Upper lobe of left lung (tissue), 6 donors: ENCODE measurements at regions not wholly inside any gene's neighbourhood (a gene's known extent, or its start where the extent isn't known, plus 50 kb on each side); places are given as distances from the start of the nearest gene placed in this dataset.

Experiments used
- ATAC-seq, 2 donors: fragments of 200-7000 bp; cut with Tn5 transposase; one replicate each; pipeline ENCODE4 v1.9.1; 2022; ENCODE audit warnings: mild to moderate bottlenecking in 2 of 2, moderate library complexity in 2 of 2; ENCODE audit not compliant: low FRiP score in 2 of 2
- DNase-seq, 2 donors: peaks; one replicate each; pipeline ENCODE4 v3.0.0-alpha.2; 2019 to 2020
- H3K27ac ChIP-seq, 4 donors: fragments of 200-600 bp; sonication (generic); one replicate each; pipeline ENCODE4 v1.5.1; 2016 to 2019
- H3K27me3 ChIP-seq, 4 donors: fragments of 200-600 bp; sonication (generic); one replicate each; pipeline ENCODE4 v1.5.1; 2017 to 2019
- H3K36me3 ChIP-seq, 4 donors: fragments of 200-600 bp; sonication (generic); one replicate each; pipeline ENCODE4 v1.5.1; 2016 to 2019
- H3K4me1 ChIP-seq, 4 donors: fragments of 200-600 bp; sonication (generic); one replicate each; pipeline ENCODE4 v1.5.1; 2018 to 2019
- H3K4me3 ChIP-seq, 4 donors: fragments of 200-600 bp; sonication (generic); one replicate each; pipeline ENCODE4 v1.5.1; 2017 to 2019; ENCODE audit warnings: mild to moderate bottlenecking in 2 of 4, moderate library complexity in 1 of 4
- H3K9me3 ChIP-seq, 4 donors: fragments of 200-600 bp; sonication (generic); one replicate each; pipeline ENCODE4 v1.5.1; 2018 to 2019
- EP300 ChIP-seq, 4 donors: sonication (generic); formaldehyde crosslinking; IDR thresholded peaks; one replicate each; pipeline ENCODE4 v1.5.1; 2017; ENCODE audit warnings: antibody characterized with exemption in 4 of 4, control low read depth in 2 of 4
- POLR2A ChIP-seq, 4 donors: fragments of 450-650 bp; IDR thresholded peaks; one replicate each; pipeline ENCODE4 v1.5.1; 2016 to 2017; ENCODE audit warnings: antibody characterized with exemption in 4 of 4, mild to moderate bottlenecking in 2 of 4
- POLR2AphosphoS5 ChIP-seq, 2 donors: sonication (generic); formaldehyde crosslinking; IDR thresholded peaks; one replicate each; pipeline ENCODE4 v1.5.1; 2017; ENCODE audit warnings: antibody characterized with exemption in 2 of 2
- WGBS, 2 donors: methylation state at CpG; one replicate each; pipeline ENCODE4 v1.1.5; 2017 to 2018; 5-methylcytosine and 5-hydroxymethylcytosine counted together
- TF ChIP-seq, protein P1 (sequence below), 6 experiments: fragments of 450-650 bp in 4 of 6; fragments of 200-600 bp in 2 of 6; sonication (generic) in 2 of 6; IDR thresholded peaks; one replicate each; pipeline ENCODE4 v1.5.1; 2016 to 2019; ENCODE audit warnings: antibody characterized with exemption in 6 of 6
- donor health status: DM: no; HTN: no; CAD: no; lungs with moderate emphysema.
- donor health status: DM: no; HTN: yes; CAD: no; lungs with severe emphysema.

DNA sequence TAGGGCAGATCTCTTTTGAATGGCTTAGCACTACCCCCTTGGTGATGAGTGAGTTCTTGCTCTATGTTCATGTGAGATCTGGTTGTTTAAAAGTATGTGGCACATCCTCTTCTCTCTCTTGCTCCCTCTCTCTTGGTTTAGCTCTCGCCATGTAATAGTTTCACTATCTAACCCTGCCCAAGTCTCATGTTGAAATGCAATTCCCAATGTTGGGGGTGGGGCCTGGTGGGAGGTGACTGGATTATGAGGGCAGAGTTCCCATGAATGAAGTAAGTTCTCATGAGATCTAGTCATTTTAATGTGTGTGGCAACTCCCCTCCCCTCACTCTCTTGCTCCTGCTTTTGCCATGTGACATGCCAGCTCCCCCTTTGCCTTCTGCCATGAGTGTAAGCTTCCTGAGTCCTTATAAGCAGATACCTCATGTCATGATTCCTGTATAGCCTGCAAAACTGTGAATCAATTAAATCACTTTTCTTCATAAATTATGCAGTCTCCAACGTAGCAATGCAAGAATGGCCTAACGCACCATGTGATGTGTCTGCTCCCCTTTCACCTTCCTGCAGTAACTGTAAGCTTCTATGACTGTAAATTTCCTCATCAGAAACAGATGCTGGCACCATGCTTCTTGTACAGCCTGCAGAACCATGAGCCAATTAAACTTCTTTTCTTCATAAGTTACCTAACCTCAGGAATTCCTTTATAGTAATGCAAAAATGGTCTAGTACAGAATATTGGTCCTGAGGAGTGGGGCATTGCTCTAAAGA lies 74.8 kb upstream of the KCNH8 start:
- peak in 1 of 2 donors; percentile 43 for ATAC-seq
- H3K27ac ChIP-seq: no peak overlapping the region
- DNase-seq: no peak
- no peak for TF ChIP-seq EP300 (IDR thresholded peaks at IDR 0.05)
- TF ChIP-seq POLR2AphosphoS5 (IDR thresholded peaks at IDR 0.05): no peak
- TF ChIP-seq, protein P1, sequence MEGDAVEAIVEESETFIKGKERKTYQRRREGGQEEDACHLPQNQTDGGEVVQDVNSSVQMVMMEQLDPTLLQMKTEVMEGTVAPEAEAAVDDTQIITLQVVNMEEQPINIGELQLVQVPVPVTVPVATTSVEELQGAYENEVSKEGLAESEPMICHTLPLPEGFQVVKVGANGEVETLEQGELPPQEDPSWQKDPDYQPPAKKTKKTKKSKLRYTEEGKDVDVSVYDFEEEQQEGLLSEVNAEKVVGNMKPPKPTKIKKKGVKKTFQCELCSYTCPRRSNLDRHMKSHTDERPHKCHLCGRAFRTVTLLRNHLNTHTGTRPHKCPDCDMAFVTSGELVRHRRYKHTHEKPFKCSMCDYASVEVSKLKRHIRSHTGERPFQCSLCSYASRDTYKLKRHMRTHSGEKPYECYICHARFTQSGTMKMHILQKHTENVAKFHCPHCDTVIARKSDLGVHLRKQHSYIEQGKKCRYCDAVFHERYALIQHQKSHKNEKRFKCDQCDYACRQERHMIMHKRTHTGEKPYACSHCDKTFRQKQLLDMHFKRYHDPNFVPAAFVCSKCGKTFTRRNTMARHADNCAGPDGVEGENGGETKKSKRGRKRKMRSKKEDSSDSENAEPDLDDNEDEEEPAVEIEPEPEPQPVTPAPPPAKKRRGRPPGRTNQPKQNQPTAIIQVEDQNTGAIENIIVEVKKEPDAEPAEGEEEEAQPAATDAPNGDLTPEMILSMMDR (IDR thresholded peaks at IDR 0.05): no peak
- no peak for TF ChIP-seq POLR2A (IDR thresholded peaks at IDR 0.05)
- no peak overlapping the region for H3K4me3 ChIP-seq
- no peaks in the 10 kb centered on the region for H3K36me3 ChIP-seq
- H3K27me3 ChIP-seq: no peaks in the 10 kb centered on the region
- H3K9me3 ChIP-seq: no peaks in the 10 kb centered on the region
- 77 to 85% methylated on average over 3 of the region's 3 CpGs for WGBS, 2 donors
- H3K4me1 ChIP-seq: no peaks in the 10 kb centered on the region

- Histone ChIP-seq H3K36me3 (no peaks in the 10 kb centered on the region), H3K9me3 (no peaks in the 10 kb centered on the region), H3K27me3 (no peaks in the 10 kb centered on the region), H3K27ac (no peak overlapping the region), H3K4me3 (no peak overlapping the region), H3K4me1 (no peaks in the 10 kb centered on the region)
- ATAC-seq (no peak), DNase-seq (no peak)
- TF ChIP-seq POLR2AphosphoS5 (IDR thresholded peaks at IDR 0.05): no peak
- TF ChIP-seq, protein P1 (IDR thresholded peaks at IDR 0.05): no peak
- no peak for TF ChIP-seq POLR2A (IDR thresholded peaks at IDR 0.05)
- no peak for TF ChIP-seq EP300 (IDR thresholded peaks at IDR 0.05)
- WGBS, 2 donors: 94 to 97% methylated on average over 1 of the region's 1 CpG
These were observed 78.0 kb upstream of the KCNH8 start for GRCh38 chr3:19070325-19070724.

DNA sequence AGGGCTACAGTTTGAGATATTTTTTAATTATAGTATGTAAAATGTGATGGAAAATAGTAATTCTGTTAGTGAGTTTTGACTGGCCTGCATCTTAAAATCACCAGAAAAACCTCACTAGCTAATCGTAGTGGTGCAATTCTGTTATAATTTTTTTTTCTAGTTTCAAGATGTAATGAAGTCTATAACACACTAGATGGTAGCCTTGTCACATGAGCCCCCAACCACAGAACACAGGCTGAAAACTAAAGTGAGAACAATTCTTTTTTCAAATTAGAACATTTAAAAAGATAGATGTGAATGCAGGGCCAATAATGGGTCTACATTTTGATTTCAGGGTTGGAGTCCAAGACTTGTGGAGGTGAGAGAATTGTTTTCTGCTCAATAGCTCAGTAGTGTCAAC lies 83.3 kb upstream of the KCNH8 start:
- no peaks in the 10 kb centered on the region for H3K36me3 ChIP-seq
- DNase-seq: no peak
- ATAC-seq: no peak
- H3K9me3 ChIP-seq: no peaks in the 10 kb centered on the region
- no peaks in the 10 kb centered on the region for H3K4me1 ChIP-seq
- H3K27me3 ChIP-seq: no peaks in the 10 kb centered on the region
- H3K27ac ChIP-seq: no peak overlapping the region
- WGBS, 2 donors: 3 to 8% methylated on average over 1 of the region's 1 CpG
- no peak overlapping the region for H3K4me3 ChIP-seq
- no peak for TF ChIP-seq POLR2A (IDR thresholded peaks at IDR 0.05)
- TF ChIP-seq EP300 (IDR thresholded peaks at IDR 0.05): no peak
- TF ChIP-seq, protein P1 (IDR thresholded peaks at IDR 0.05): no peak
- no peak for TF ChIP-seq POLR2AphosphoS5 (IDR thresholded peaks at IDR 0.05)

GRCh38 chr3:19063936-19064335 lies 84.4 kb upstream of the KCNH8 start:
- TF ChIP-seq EP300 (IDR thresholded peaks at IDR 0.05): no peak
- no peak for TF ChIP-seq POLR2AphosphoS5 (IDR thresholded peaks at IDR 0.05)
- no peak for TF ChIP-seq POLR2A (IDR thresholded peaks at IDR 0.05)
- TF ChIP-seq, protein P1 (IDR thresholded peaks at IDR 0.05): no peak
- Histone ChIP-seq H3K4me3 (no peak overlapping the region), H3K27ac (no peak overlapping the region), H3K36me3 (no peaks in the 10 kb centered on the region), H3K27me3 (no peaks in the 10 kb centered on the region), H3K9me3 (no peaks in the 10 kb centered on the region), H3K4me1 (no peaks in the 10 kb centered on the region)
- 80 to 83% methylated on average over 5 of the region's 5 CpGs for WGBS, 2 donors
- DNase-seq: no peak
- no peak for ATAC-seq

DNA sequence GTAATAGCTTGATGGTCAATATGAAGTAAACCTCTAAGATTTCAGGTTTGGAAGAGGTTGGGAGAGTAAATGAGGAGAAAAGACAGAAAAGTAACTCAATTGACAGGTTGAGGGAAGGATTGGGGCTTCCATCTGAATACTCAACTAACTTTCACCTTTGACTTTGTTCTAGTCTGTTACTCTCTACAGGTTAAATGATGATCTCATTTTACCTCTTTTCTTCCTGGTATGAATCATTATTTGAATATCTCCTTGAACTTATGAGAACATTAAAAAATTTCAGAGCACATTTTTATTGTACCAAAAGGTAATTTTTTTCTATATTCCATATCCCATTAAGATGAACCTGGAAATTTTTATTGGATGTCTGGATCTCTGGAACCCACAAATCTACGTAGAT lies 87.9 kb upstream of the KCNH8 start:
- Histone ChIP-seq H3K9me3 (no peaks in the 10 kb centered on the region), H3K27me3 (no peaks in the 10 kb centered on the region), H3K4me3 (no peak overlapping the region), H3K4me1 (no peaks in the 10 kb centered on the region), H3K36me3 (no peaks in the 10 kb centered on the region), H3K27ac (no peak overlapping the region)
- no peak for ATAC-seq
- WGBS, 2 donors: 83 to 88% methylated on average over 1 of the region's 1 CpG
- no peak for TF ChIP-seq POLR2A (IDR thresholded peaks at IDR 0.05)
- TF ChIP-seq POLR2AphosphoS5 (IDR thresholded peaks at IDR 0.05): no peak
- TF ChIP-seq EP300 (IDR thresholded peaks at IDR 0.05): no peak
- TF ChIP-seq, protein P1 (IDR thresholded peaks at IDR 0.05): no peak
- no peak for DNase-seq
